ENCODE measurements at regions not wholly inside any gene's neighbourhood (a gene's known extent, or its start where the extent isn't known, plus 50 kb on each side); places are given as distances from the start of the nearest gene placed in this dataset.

GRCh38 chr22:48979482-48979881 is 848.2 kb downstream of the BRD1 start:
- DNase-seq (ENCODE audit: low spot score), result no peak

- no peak for DNase-seq (ENCODE audit: low spot score)
Measured at GRCh38 chr22:48976556-48977535, 850.8 kb downstream of the BRD1 start.

DNA sequence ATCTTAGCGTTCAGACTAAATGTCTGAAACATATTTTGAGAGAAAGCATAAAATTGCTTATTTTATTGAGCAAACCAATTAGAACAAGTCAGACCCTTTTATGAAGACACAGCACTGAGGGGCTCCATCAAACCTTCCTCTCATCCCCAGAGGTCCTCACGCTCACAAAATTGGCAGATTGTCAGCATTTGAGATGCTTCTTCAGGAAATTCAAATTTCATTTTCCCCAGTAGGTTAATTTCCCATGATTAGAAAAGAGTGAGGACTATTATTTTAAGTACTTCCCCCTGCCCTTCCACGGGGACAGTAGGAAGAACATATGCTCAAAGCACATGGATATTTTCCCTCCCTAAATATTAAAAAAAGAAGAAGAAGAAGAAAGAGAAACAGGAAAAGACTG is 851.8 kb downstream of the BRD1 start:
- no peak for DNase-seq (ENCODE audit: low spot score)

- no peak for DNase-seq (ENCODE audit: low spot score)
Measured at GRCh38 chr22:48975316-48975741, 852.3 kb downstream of the BRD1 start.

DNA sequence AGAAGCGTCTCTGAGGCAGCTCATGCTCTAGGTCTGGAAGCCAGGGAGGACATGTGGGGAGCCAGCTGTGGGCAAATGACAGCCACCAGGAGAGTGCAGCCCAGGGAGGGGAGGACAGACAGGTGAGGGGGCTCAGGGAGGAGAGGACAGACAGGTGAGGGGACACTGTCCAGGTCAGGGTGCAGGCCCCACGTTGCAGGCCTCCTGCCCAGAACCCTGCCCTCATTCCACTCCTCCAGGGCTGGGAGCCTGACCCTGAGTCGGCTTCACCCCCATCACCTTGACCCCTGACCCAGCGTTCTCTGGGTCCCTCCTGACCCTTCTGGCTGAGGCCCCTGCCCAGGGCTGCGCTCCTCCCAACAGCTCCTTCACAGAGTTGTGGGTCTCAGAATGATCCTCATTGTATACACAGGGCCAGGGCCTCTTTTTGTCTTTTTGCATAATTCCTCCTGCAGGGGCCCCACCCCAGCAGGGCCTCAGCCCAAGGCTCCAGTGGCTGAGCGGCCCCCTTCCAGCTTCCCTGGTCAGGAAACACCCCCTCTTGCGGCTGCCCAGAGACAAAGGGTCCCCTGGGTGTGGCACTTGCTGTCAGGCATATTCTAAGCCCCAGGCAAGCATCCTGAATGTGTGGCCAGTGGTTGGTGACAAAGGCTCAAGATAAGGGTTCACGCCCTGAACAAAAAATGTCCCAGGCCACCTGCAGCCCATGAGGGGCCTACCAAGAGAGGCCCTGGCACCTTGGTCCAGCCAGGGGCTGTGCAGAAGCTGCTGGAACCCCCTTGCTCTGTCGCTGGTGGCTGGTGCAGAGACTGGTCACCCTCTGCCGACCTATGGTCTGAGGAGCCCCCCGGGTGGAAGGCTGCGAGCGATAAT is 853.0 kb downstream of the BRD1 start:
- DNase-seq (ENCODE audit: low spot score), result no peak

DNA sequence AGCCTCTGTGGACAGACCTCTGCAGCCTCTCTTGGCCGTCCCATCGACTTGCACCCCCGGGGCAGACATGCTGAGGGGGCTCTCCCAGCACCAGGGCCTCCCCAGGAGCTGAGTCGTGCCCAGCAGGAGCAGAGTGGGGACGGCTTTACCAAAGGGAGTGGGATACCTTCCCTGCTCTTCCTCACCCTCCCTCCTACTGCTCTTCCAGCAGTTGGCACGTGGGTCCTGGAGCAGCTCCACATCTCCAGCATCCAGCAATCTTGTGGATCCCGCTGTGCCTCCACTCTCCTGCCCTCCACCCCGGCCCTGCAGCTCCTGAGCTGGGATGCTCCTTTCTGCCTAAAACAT is 854.0 kb downstream of the BRD1 start:
- DNase-seq (ENCODE audit: low spot score), result no peak

DNA sequence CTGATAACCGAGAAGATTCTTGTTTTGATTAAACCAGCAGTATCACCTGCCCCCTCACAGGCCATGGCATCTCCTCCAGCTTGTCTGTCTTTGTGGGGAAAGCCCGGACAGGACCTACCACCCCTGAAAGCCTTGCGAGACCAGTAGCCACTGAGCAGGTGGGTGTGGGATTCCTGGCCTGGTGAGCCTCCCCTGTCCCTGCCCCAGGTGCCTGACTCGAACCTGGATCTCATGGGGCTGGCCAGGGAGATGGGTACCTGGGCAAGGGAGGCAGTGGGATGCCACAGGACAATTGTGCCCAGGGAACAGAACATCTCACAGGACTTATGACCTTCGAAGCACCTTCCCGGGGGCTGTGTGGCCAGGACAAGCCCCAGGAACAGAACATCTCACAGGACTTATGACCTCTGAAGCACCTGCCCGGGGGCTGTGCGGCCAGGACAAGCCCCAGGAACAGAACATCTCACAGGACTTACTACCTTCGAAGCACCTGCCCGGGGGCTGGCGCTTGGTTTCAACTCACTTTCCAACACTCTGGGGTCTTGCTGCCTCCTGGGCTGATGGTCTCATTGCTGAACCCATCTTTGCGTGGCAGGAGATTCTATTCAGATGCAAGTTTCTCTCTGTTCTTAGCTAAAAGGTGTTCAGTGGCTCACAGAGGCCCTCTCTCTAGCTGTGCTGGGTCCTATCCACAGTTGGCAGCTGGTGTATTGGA is 854.5 kb downstream of the BRD1 start:
- DNase-seq (ENCODE audit: low spot score), result no peak

DNA sequence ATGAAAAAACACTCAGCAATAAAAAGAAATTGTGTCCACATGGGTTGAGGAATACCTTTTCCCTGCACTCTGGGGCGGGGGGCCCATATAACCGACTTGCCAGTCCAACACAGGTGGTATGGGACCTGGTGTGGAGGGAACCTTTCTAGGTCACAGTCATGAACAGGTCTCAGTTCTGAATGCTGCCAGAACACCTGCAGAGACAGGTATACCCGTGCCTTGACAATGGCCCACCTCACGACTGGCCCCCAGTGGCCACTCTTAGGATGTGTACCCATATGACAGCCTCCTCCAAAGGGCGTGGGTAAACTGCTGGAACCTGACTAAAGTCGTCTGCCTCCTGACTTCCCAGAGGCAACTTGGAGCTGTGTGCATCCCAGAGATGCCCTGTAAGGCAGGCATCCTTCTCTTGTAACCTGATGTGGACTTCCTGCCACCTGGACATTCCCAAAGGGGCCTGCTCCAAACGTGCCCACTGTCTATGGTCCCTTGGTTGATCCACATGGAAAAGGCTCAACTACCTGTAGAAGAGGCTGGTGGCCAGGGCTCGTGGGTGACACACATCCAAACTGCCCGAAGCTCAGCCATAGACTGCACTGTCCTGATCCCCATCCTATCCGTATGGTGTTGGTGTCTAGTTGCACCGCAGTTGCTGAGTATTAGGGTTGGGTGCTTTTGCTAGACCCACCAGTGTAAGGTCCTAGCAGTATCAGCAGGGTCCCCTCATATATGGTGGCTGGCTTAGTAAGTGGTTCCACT is 859.3 kb downstream of the BRD1 start:
- DNase-seq (ENCODE audit: low spot score), result no peak

DNA sequence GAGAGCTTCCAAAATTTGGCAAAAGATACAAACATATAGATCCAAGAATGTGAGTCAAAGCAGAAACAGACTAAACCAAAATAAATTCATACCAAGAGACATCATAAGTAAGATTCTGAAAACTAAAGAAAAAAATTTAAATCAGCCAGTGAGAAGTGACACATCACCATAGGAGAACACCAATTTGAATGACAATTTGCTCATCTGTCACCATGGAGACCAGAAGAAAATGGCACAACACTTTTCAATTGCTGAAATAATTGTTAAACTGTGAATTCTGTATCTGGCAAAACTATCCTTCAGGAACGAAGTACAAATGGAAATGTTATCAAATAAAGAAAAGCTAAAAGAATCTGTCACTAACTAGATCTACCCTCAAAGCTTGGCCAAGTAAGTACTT is 864.3 kb downstream of the BRD1 start:
- no peak for DNase-seq (ENCODE audit: low spot score)

GRCh38 chr22:48961705-48962104 is 866.0 kb downstream of the BRD1 start:
- no peak for DNase-seq (ENCODE audit: low spot score)

- no peak for DNase-seq (ENCODE audit: low spot score)
Measured at GRCh38 chr22:48960980-48961660, 866.6 kb downstream of the BRD1 start.

DNA sequence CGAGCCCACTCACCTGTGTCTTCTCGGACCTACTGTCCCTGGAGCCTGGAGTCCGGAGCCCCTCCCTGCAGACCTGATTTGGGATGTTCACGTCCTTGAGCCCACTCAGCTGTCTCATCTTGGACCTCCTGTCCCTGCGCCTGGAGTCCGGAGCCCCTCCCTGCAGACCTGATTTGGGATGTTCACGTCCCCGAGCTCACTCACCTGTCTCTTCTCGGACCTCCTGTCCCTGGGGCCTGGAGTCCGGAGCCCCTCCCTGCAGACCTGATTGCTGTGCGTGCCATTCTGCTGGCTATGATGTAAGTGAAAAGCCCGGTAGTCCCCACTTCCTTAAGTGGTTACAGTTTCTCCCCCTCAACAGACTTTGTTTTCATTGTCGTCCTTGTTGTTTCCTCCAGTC is 867.1 kb downstream of the BRD1 start:
- no peak for DNase-seq (ENCODE audit: low spot score)

- DNase-seq (ENCODE audit: low spot score), result no peak
Measured at GRCh38 chr22:48959496-48959895, 868.2 kb downstream of the BRD1 start.

- no peak for DNase-seq (ENCODE audit: low spot score)
Measured at GRCh38 chr22:48957987-48958321, 869.7 kb downstream of the BRD1 start.

DNA sequence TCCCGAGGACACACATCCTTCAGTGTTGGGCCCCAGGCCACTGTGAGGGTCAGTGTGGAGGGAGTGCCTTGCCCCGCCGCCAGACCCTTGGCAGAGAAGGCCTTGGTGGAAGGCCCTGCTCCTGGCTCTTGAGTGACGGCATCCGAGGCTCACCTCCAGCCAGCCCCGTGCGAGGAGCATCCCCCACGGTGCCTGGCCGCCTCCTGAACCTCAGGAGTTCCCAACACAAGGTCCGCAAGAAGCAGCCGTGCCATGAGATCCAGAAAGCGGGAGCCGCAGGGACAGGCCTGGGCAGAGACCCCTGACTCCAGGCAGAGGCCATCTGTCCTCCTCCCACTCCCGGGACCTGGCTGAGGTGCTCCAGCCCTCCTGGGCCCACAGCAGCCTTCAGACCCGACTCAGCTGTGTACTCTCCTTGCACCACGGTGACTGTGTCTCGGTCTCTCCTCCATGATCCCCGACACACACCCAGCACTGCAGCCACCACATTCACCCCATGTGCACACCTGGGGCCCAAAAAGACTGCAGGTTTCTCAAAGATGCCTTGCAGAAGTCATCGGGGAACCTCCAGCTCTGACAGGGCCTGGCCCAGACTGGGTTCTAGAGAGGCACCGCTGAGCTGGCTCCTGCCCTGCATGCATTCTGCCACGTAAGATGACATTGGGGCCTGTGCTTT is 870.2 kb downstream of the BRD1 start:
- DNase-seq (ENCODE audit: low spot score), result no peak

DNA sequence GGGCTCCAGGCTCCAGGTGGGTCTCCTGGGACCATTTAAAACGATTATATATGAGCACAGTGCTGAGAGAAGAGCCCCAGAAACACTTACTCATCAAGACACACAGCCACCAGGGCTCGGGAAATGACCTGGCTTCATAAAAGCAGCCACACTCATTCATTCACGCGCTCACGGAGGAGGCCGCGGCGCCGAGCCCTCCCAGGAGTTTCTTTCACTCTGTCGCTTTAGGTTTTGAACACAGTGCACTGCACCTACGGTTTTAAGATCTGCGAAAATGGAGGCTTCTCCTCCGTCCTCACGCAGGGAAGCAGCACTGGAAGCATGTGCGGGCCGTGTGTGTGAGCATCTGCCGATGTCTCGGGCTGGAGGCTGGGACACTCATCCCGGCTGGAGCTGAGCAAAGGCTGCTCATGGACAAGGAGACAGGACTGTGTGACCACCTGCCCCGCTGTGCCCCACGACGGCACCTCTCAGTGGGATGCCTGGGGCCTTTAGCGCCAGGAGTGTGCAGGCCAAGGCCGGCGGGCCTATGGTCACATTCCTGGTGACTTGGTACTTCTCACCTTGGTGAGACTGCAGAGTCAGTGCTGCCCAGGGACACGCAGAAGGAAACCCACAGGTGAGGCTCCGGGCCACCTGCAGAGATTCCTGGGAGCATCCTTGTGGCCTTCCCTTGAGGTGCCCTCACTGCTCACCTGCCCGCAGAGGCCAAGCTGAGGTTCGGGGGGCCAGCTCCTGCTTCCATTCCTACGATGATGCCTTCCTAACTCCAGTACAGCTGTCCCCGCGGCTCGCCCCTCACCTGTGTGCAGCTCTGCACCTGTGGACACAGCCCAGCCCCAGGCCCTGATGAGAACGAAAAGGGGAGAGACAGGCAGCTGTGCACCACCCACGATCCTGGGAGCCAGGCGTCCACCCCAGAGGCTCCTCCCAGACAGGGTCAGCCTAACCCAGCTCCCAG is 872.0 kb downstream of the BRD1 start:
- no peak for DNase-seq (ENCODE audit: low spot score)

GRCh38 chr22:48954781-48955311 is 872.8 kb downstream of the BRD1 start:
- no peak for DNase-seq (ENCODE audit: low spot score)

GRCh38 chr22:48953830-48954229 is 873.8 kb downstream of the BRD1 start:
- no peak for DNase-seq (ENCODE audit: low spot score)

GRCh38 chr22:48953103-48953720 is 874.5 kb downstream of the BRD1 start:
- no peak for DNase-seq (ENCODE audit: low spot score)

Measured in CD4-positive, alpha-beta T cell treated with Interleukin-2 at 100 ng/mL for 4 hours (primary cell).